ENCODE measurements at regions not wholly inside any gene's neighbourhood (a gene's known extent, or its start where the extent isn't known, plus 50 kb on each side); places are given as distances from the start of the nearest gene placed in this dataset.

GRCh38 chr6:8526624-8527023 is 91.3 kb upstream of the SLC35B3 start:
- no peaks in the 10 kb centered on the region for H3K36me3 ChIP-seq
- H3K4me1 ChIP-seq = no peaks in the 10 kb centered on the region
- no peak overlapping the region for H3K4me3 ChIP-seq
- DNase-seq (ENCODE audit: extremely low spot score in 2 of 2) = no peak
- H3K9me3 ChIP-seq = no peaks in the 10 kb centered on the region
- TF ChIP-seq POLR2AphosphoS5 (IDR thresholded peaks at IDR 0.05; ENCODE audit: insufficient read depth in 1 of 2, low read depth in 1 of 2) = no peak
- TF ChIP-seq CTCF (IDR thresholded peaks at IDR 0.05) = no peak
- TF ChIP-seq POLR2A (IDR thresholded peaks at IDR 0.05) = no peak
- intact Hi-C loops (cut with DNase I) = no loop called here
- no peaks in the 10 kb centered on the region for H3K27me3 ChIP-seq
- no peak overlapping the region for H3K27ac ChIP-seq

- no peak overlapping the region for H3K27ac ChIP-seq
- H3K4me1 ChIP-seq = no peaks in the 10 kb centered on the region
- no peaks in the 10 kb centered on the region for H3K27me3 ChIP-seq
- intact Hi-C loops (cut with DNase I) = no loop called here
- DNase-seq (ENCODE audit: extremely low spot score in 2 of 2) = no peak
- H3K36me3 ChIP-seq = no peaks in the 10 kb centered on the region
- no peaks in the 10 kb centered on the region for H3K9me3 ChIP-seq
- TF ChIP-seq POLR2A (IDR thresholded peaks at IDR 0.05) = no peak
- no peak for TF ChIP-seq POLR2AphosphoS5 (IDR thresholded peaks at IDR 0.05; ENCODE audit: insufficient read depth in 1 of 2, low read depth in 1 of 2)
- TF ChIP-seq CTCF (IDR thresholded peaks at IDR 0.05) = no peak
- no peak overlapping the region for H3K4me3 ChIP-seq
Measured at GRCh38 chr6:8525370-8525769, 90.0 kb upstream of the SLC35B3 start.

GRCh38 chr6:8513174-8513573 is 77.8 kb upstream of the SLC35B3 start:
- Histone ChIP-seq H3K9me3 (no peaks in the 10 kb centered on the region), H3K4me3 (no peak overlapping the region), H3K4me1 (no peaks in the 10 kb centered on the region), H3K27me3 (no peaks in the 10 kb centered on the region), H3K36me3 (no peaks in the 10 kb centered on the region), H3K27ac (no peak overlapping the region)
- no peak for TF ChIP-seq POLR2AphosphoS5 (IDR thresholded peaks at IDR 0.05; ENCODE audit: insufficient read depth in 1 of 2, low read depth in 1 of 2)
- no peak for TF ChIP-seq POLR2A (IDR thresholded peaks at IDR 0.05)
- no peak for TF ChIP-seq CTCF (IDR thresholded peaks at IDR 0.05)
- intact Hi-C loops (cut with DNase I) = no loop called here
- DNase-seq (ENCODE audit: extremely low spot score in 2 of 2) = no peak

- Histone ChIP-seq H3K4me3 (no peak overlapping the region), H3K27me3 (no peaks in the 10 kb centered on the region), H3K27ac (no peak overlapping the region), H3K4me1 (no peaks in the 10 kb centered on the region), H3K9me3 (no peaks in the 10 kb centered on the region), H3K36me3 (no peaks in the 10 kb centered on the region)
- intact Hi-C loops (cut with DNase I) = no loop called here
- DNase-seq (ENCODE audit: extremely low spot score in 2 of 2) = no peak
- TF ChIP-seq POLR2AphosphoS5 (IDR thresholded peaks at IDR 0.05; ENCODE audit: insufficient read depth in 1 of 2, low read depth in 1 of 2) (no peak), CTCF (IDR thresholded peaks at IDR 0.05) (no peak), POLR2A (IDR thresholded peaks at IDR 0.05) (no peak)
Measured at GRCh38 chr6:8507286-8507685, 71.9 kb upstream of the SLC35B3 start.

- Histone ChIP-seq H3K27ac (no peak overlapping the region), H3K4me3 (no peak overlapping the region), H3K9me3 (no peaks in the 10 kb centered on the region), H3K36me3 (no peaks in the 10 kb centered on the region), H3K27me3 (no peaks in the 10 kb centered on the region), H3K4me1 (no peaks in the 10 kb centered on the region)
- TF ChIP-seq CTCF (IDR thresholded peaks at IDR 0.05) (no peak), POLR2AphosphoS5 (IDR thresholded peaks at IDR 0.05; ENCODE audit: insufficient read depth in 1 of 2, low read depth in 1 of 2) (no peak)
- intact Hi-C loops (cut with DNase I) = no loop called here
- no peak for DNase-seq (ENCODE audit: extremely low spot score in 2 of 2)
Measured at GRCh38 chr6:8506126-8506525, 70.8 kb upstream of the SLC35B3 start.

All from vagina (tissue), 2 donors.